Epithelial cell of proximal tubule (primary cell): ENCODE measurements at regions not wholly inside any gene's neighbourhood (a gene's known extent, or its start where the extent isn't known, plus 50 kb on each side); places are given as distances from the start of the nearest gene placed in this dataset.

Experiments
- DNase-seq: peaks from one replicate; pipeline ENCODE4 v3.0.0-alpha.2; 2011; ENCODE audit warnings: low read depth
- H3K4me3 ChIP-seq: 2 replicates; pipeline ENCODE4 v1.5.1; 2011; ENCODE audit warnings: low read depth, mild to moderate bottlenecking, low read length
- CTCF ChIP-seq: conservative IDR thresholded peaks from 2 replicates; pipeline ENCODE4 v1.5.1; 2012; ENCODE audit warnings: low read depth, mild to moderate bottlenecking, low read length

- TF ChIP-seq CTCF, result no peak
- no peak for DNase-seq
- H3K4me3 ChIP-seq, result no peak overlapping the region
Measured at GRCh38 chr22:47630741-47631534, 868.5 kb downstream of the TBC1D22A start.

- DNase-seq, result no peak
- no peak overlapping the region for H3K4me3 ChIP-seq
- no peak for TF ChIP-seq CTCF
Measured at GRCh38 chr22:47629791-47630655, 867.6 kb downstream of the TBC1D22A start.

- no peak overlapping the region for H3K4me3 ChIP-seq
- DNase-seq, result no peak
- no peak for TF ChIP-seq CTCF
Measured at GRCh38 chr22:47629273-47629711, 866.8 kb downstream of the TBC1D22A start.

- TF ChIP-seq CTCF, result no peak
- H3K4me3 ChIP-seq, result no peak overlapping the region
- DNase-seq, result no peak
Measured at GRCh38 chr22:47628477-47629272, 866.2 kb downstream of the TBC1D22A start.

GRCh38 chr22:47627556-47628253 lies 865.3 kb downstream of the TBC1D22A start:
- no peak for TF ChIP-seq CTCF
- H3K4me3 ChIP-seq, result no peak overlapping the region
- DNase-seq, result no peak
